Keratinocyte (primary cell): ENCODE measurements at regions not wholly inside any gene's neighbourhood (a gene's known extent, or its start where the extent isn't known, plus 50 kb on each side); places are given as distances from the start of the nearest gene placed in this dataset.

Source experiments
- DNase-seq: peaks from one replicate; pipeline ENCODE4 v3.0.0-alpha.2; 2011; ENCODE audit warnings: low read depth, missing footprints, low spot score
- FAIRE-seq: peaks from 2 replicates; lab custom pipeline; 2011; peaks lifted over from hg19 to GRCh38; lab: Jason Lieb, UNC
- H2AFZ ChIP-seq: 2 replicates; pipeline ENCODE4 v1.6.0; 2012; ENCODE audit warnings: low read length, control low read depth, inconsistent platforms; ENCODE audit not compliant: control insufficient read depth
- H3K27ac ChIP-seq: 2 replicates; pipeline ENCODE4 v1.5.1; 2011; ENCODE audit warnings: low read length; ENCODE audit not compliant: control insufficient read depth, insufficient read depth
- H3K27me3 ChIP-seq: 3 replicates; pipeline ENCODE4 v1.6.0; 2011; ENCODE audit warnings: low read length; ENCODE audit not compliant: control insufficient read depth, insufficient read depth; ENCODE audit errors: extremely low read depth
- H3K36me3 ChIP-seq, 2 experiments: 2 replicates in 1 of 2; 3 replicates in 1 of 2; pipeline ENCODE4 v1.5.1; 2011; ENCODE audit warnings: low read length in 2 of 2, mild to moderate bottlenecking in 1 of 2; ENCODE audit not compliant: control insufficient read depth in 2 of 2, insufficient read depth in 2 of 2; ENCODE audit errors: extremely low read depth in 1 of 2
- H3K4me1 ChIP-seq: 3 replicates; pipeline ENCODE4 v1.5.1; 2011; ENCODE audit warnings: low read length; ENCODE audit not compliant: control insufficient read depth, insufficient read depth; ENCODE audit errors: extremely low read depth
- H3K4me2 ChIP-seq: 3 replicates; pipeline ENCODE4 v1.6.0; 2011; ENCODE audit warnings: low read depth, low read length; ENCODE audit not compliant: control insufficient read depth, insufficient read depth; ENCODE audit errors: extremely low read depth
- H3K4me3 ChIP-seq, 3 experiments: fragments of 200-600 bp in 1 of 3; sonication (generic) in 1 of 3; 2 replicates in 2 of 3; 3 replicates in 1 of 3; pipeline ENCODE4 v1.5.1; 2011 to 2016; ENCODE audit warnings: low read length in 3 of 3, mild to moderate bottlenecking in 3 of 3, control low read depth in 2 of 3, inconsistent platforms in 1 of 3, low read depth in 1 of 3, mixed read lengths in 1 of 3, mixed run types in 1 of 3, moderate library complexity in 1 of 3; ENCODE audit not compliant: control insufficient read depth in 2 of 3, insufficient read depth in 2 of 3; ENCODE audit errors: extremely low read depth in 1 of 3
- H3K79me2 ChIP-seq: 2 replicates; pipeline ENCODE4 v1.6.0; 2012; ENCODE audit warnings: low read length; ENCODE audit not compliant: control insufficient read depth, insufficient read depth
- H3K9ac ChIP-seq: 3 replicates; pipeline ENCODE4 v1.6.0; 2011; ENCODE audit warnings: low read length; ENCODE audit not compliant: control insufficient read depth, insufficient read depth; ENCODE audit errors: extremely low read depth
- H3K9me1 ChIP-seq: 3 replicates; pipeline ENCODE4 v1.6.0; 2011; ENCODE audit warnings: low read length; ENCODE audit not compliant: control insufficient read depth, insufficient read depth; ENCODE audit errors: extremely low read depth
- H3K9me3 ChIP-seq: 2 replicates; pipeline ENCODE4 v1.5.1; 2012; ENCODE audit warnings: low read depth, low read length; ENCODE audit not compliant: control insufficient read depth
- H4K20me1 ChIP-seq: 3 replicates; pipeline ENCODE4 v1.6.0; 2011; ENCODE audit warnings: low read length; ENCODE audit not compliant: control insufficient read depth, insufficient read depth; ENCODE audit errors: extremely low read depth
- CTCF ChIP-seq, 3 experiments: IDR thresholded peaks in 1 of 3; conservative IDR thresholded peaks in 1 of 3; optimal IDR thresholded peaks in 1 of 3; 2 replicates in 2 of 3; 3 replicates in 1 of 3; pipeline versions ENCODE3 to v1.5.1; 2011; ENCODE audit warnings: low read length in 3 of 3, mild to moderate bottlenecking in 3 of 3, moderate library complexity in 2 of 3, control low read depth in 1 of 3, inconsistent platforms in 1 of 3; ENCODE audit not compliant: insufficient read depth in 2 of 3; ENCODE audit errors: extremely low read depth in 1 of 3
- EZH2 ChIP-seq: IDR thresholded peaks from one replicate; pipeline ENCODE4 v1.6.1; 2012; ENCODE audit warnings: inconsistent platforms, mild to moderate bottlenecking, low read length, moderate library complexity
- dilution Hi-C: fragments of 300-500 bp; cut with MboI; formaldehyde crosslinking; loops from one replicate; pipeline ENCODE4 v1.7.0; 2020; ENCODE audit warnings: low sequenced_read_pairs; ENCODE audit not compliant: extremely low pct_ligation_motif_present

DNA sequence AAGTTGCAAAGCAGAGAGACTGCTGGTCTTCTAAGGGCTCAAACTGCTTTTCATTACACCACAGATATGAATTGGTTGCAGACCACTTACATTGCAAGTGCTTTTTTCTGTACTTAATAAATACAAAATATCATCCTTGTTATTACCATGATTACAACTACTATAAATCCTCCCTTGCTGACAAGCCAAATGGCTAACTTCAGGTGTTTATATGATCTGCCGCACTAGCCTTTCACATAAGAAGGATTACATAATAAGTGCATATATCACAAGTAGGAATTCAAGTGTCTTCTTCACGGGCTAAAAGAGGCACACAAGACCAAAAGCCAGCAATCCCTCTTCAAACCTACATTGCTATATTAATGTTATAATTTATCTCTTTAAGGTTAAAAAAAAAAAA is 373.0 kb downstream of the ZEB2 start:
- no peak overlapping the region for H2AFZ ChIP-seq
- no peak overlapping the region for H3K4me2 ChIP-seq
- H3K9me1 ChIP-seq, result no peaks in the 10 kb centered on the region
- no peaks in the 10 kb centered on the region for H3K27me3 ChIP-seq
- TF ChIP-seq CTCF (optimal IDR thresholded peaks at IDR 0.05 in 1 of 3, IDR thresholded peaks at IDR 0.05 in 1 of 3, conservative IDR thresholded peaks at IDR 0.05 in 1 of 3; ENCODE audit: extremely low read depth in 1 of 3, insufficient read depth in 2 of 3, low read length in 3 of 3), result no peak
- TF ChIP-seq EZH2, result no peak
- no peaks in the 10 kb centered on the region for H3K36me3 ChIP-seq
- H3K9ac ChIP-seq, result no peak overlapping the region
- DNase-seq (no peak), FAIRE-seq (no peak)
- no peak overlapping the region for H3K4me3 ChIP-seq
- H4K20me1 ChIP-seq, result no peaks in the 10 kb centered on the region
- no peaks in the 10 kb centered on the region for H3K4me1 ChIP-seq
- H3K79me2 ChIP-seq, result no peaks in the 10 kb centered on the region
- H3K9me3 ChIP-seq, result no peaks in the 10 kb centered on the region
- dilution Hi-C loops, result no loop called here
- H3K27ac ChIP-seq, result no peak overlapping the region

- Histone ChIP-seq H3K4me2 (no peak overlapping the region), H3K36me3 (no peaks in the 10 kb centered on the region), H3K79me2 (no peaks in the 10 kb centered on the region), H2AFZ (no peak overlapping the region), H3K4me3 (no peak overlapping the region), H3K27me3 (no peaks in the 10 kb centered on the region), H3K9ac (no peak overlapping the region), H3K9me3 (no peaks in the 10 kb centered on the region), H4K20me1 (no peaks in the 10 kb centered on the region), H3K27ac (no peak overlapping the region), H3K4me1 (no peaks in the 10 kb centered on the region), H3K9me1 (no peaks in the 10 kb centered on the region)
- TF ChIP-seq EZH2 (no peak), CTCF (optimal IDR thresholded peaks at IDR 0.05 in 1 of 3, IDR thresholded peaks at IDR 0.05 in 1 of 3, conservative IDR thresholded peaks at IDR 0.05 in 1 of 3; ENCODE audit: extremely low read depth in 1 of 3, insufficient read depth in 2 of 3, low read length in 3 of 3) (no peak)
- DNase-seq (no peak), FAIRE-seq (no peak)
- dilution Hi-C loops, result no loop called here
Measured at GRCh38 chr2:144146076-144146475, 373.8 kb downstream of the ZEB2 start.
